OCI-LY3 (cell line): ENCODE measurements at regions not wholly inside any gene's neighbourhood (a gene's known extent, or its start where the extent isn't known, plus 50 kb on each side); places are given as distances from the start of the nearest gene placed in this dataset.

ENCODE experiments used
- H2AFZ ChIP-seq: fragments of 200-600, 300-600 bp; shearing (Covaris generic); 2 replicates; pipeline ENCODE4 v1.6.0; 2014; ENCODE audit warnings: antibody characterized with exemption, low read depth, low read length
- H3K27ac ChIP-seq: fragments of 200-600, 300-600 bp; sonication (generic); 2 replicates; pipeline ENCODE4 v1.5.1; 2014; ENCODE audit warnings: mild to moderate bottlenecking, low read length, moderate library complexity, mixed read lengths
- H3K27me3 ChIP-seq: fragments of 200-600, 300-600 bp; sonication (generic); 2 replicates; pipeline ENCODE4 v1.6.1; 2014; ENCODE audit warnings: low read depth, low read length, mixed read lengths
- H3K36me3 ChIP-seq: fragments of 200-600, 300-600 bp; sonication (generic); replicated peaks from 2 replicates; pipeline ENCODE3; 2014; ENCODE audit warnings: low read depth, low read length, mixed read lengths
- H3K4me1 ChIP-seq: fragments of 300-600, 200-600 bp; sonication (generic); 2 replicates; pipeline ENCODE4 v1.6.1; 2014; ENCODE audit warnings: low read length, mixed read lengths
- H3K4me2 ChIP-seq: fragments of 200-600, 300-600 bp; sonication (generic); 2 replicates; pipeline ENCODE4 v1.6.1; 2014; ENCODE audit warnings: low read length, mixed read lengths
- H3K4me3 ChIP-seq: fragments of 300-600, 200-600 bp; sonication (generic); 2 replicates; pipeline ENCODE4 v1.5.1; 2014; ENCODE audit warnings: antibody characterized with exemption, mild to moderate bottlenecking, low read length, moderate library complexity
- H3K79me2 ChIP-seq: fragments of 300-600, 200-600 bp; shearing (Covaris generic); 2 replicates; pipeline ENCODE4 v1.6.1; 2014; ENCODE audit warnings: mild to moderate bottlenecking, low read length, mixed read lengths
- H3K9ac ChIP-seq: fragments of 300-600, 200-600 bp; shearing (Covaris generic); 2 replicates; pipeline ENCODE4 v1.6.0; 2014; ENCODE audit warnings: mild to moderate bottlenecking, low read length, moderate library complexity
- H3K9me3 ChIP-seq: fragments of 200-600, 300-600 bp; shearing (Covaris generic); 2 replicates; pipeline ENCODE4 v1.6.1; 2014; ENCODE audit warnings: low read length, mixed read lengths; ENCODE audit not compliant: insufficient read depth
- H4K20me1 ChIP-seq: fragments of 200-600, 300-600 bp; sonication (generic); 2 replicates; pipeline ENCODE4 v1.6.1; 2016; ENCODE audit warnings: low read length, mixed read lengths; ENCODE audit not compliant: insufficient read depth
- CTCF ChIP-seq: fragments of 200-600, 300-600 bp; sonication (generic); IDR thresholded peaks from 2 replicates; pipeline ENCODE4 v1.5.1; 2014; ENCODE audit warnings: antibody characterized with exemption, low read length, low read depth
- EZH2phosphoT487 ChIP-seq: fragments of 200-600 bp; shearing (Covaris generic); IDR thresholded peaks from 2 replicates; pipeline ENCODE4 v1.6.1; 2018; ENCODE audit warnings: antibody characterized with exemption, mixed run types, low read depth

- H3K4me2 ChIP-seq, result no peak overlapping the region
- no peak overlapping the region for H3K27ac ChIP-seq
- no peak overlapping the region for H3K9ac ChIP-seq
- no peaks in the 10 kb centered on the region for H3K36me3 ChIP-seq
- TF ChIP-seq CTCF, result no peak
- TF ChIP-seq EZH2phosphoT487, result no peak
- peaks cover 4% of the 10 kb centered on the region; the same call in 1 of the 2 replicates for H3K4me1 ChIP-seq
- no peaks in the 10 kb centered on the region for H3K79me2 ChIP-seq
- no peaks in the 10 kb centered on the region for H4K20me1 ChIP-seq
- 0 out of 2 replicates have a peak, but pooled peaks cover 5% of the 10 kb centered on the region for H3K27me3 ChIP-seq
- no peak overlapping the region for H2AFZ ChIP-seq
- H3K9me3 ChIP-seq, result no peaks in the 10 kb centered on the region
- H3K4me3 ChIP-seq, result no peak overlapping the region
These were observed 169.7 kb upstream of the TBC1D5 start for GRCh38 chr3:17911986-17912760.

GRCh38 chr3:17910922-17911321 is 168.5 kb upstream of the TBC1D5 start:
- Histone ChIP-seq H3K9me3 (no peaks in the 10 kb centered on the region), H2AFZ (no peak overlapping the region), H3K4me2 (no peak overlapping the region), H3K36me3 (no peaks in the 10 kb centered on the region), H3K79me2 (no peaks in the 10 kb centered on the region), H3K27ac (no peak overlapping the region), H4K20me1 (no peaks in the 10 kb centered on the region), H3K4me1 (peaks cover 4% of the 10 kb centered on the region; the same call in 1 of the 2 replicates), H3K27me3 (0 out of 2 replicates have a peak, but pooled peaks cover under 1% of the 10 kb centered on the region), H3K9ac (no peak overlapping the region), H3K4me3 (no peak overlapping the region)
- TF ChIP-seq EZH2phosphoT487, result no peak
- no peak for TF ChIP-seq CTCF

GRCh38 chr3:17909714-17910113 is 167.3 kb upstream of the TBC1D5 start:
- Histone ChIP-seq H3K4me3 (no peak overlapping the region), H2AFZ (no peak overlapping the region), H3K79me2 (no peaks in the 10 kb centered on the region), H3K36me3 (no peaks in the 10 kb centered on the region), H3K9ac (no peak overlapping the region), H3K4me1 (peaks cover 4% of the 10 kb centered on the region; the same call in 1 of the 2 replicates), H3K27me3 (no peaks in the 10 kb centered on the region), H3K27ac (no peak overlapping the region), H4K20me1 (no peaks in the 10 kb centered on the region), H3K9me3 (no peaks in the 10 kb centered on the region), H3K4me2 (no peak overlapping the region)
- TF ChIP-seq EZH2phosphoT487 (no peak), CTCF (no peak)

- no peak for TF ChIP-seq CTCF
- TF ChIP-seq EZH2phosphoT487, result no peak
- H3K4me3 ChIP-seq, result no peak overlapping the region
- no peak overlapping the region for H3K4me2 ChIP-seq
- no peak overlapping the region for H3K9ac ChIP-seq
- H3K27ac ChIP-seq, result no peak overlapping the region
- no peaks in the 10 kb centered on the region for H3K36me3 ChIP-seq
- no peaks in the 10 kb centered on the region for H3K79me2 ChIP-seq
- no peaks in the 10 kb centered on the region for H3K9me3 ChIP-seq
- no peak overlapping the region for H2AFZ ChIP-seq
- no peaks in the 10 kb centered on the region for H4K20me1 ChIP-seq
- peaks cover 4% of the 10 kb centered on the region; the same call in 1 of the 2 replicates for H3K4me1 ChIP-seq
- H3K27me3 ChIP-seq, result no peaks in the 10 kb centered on the region
These were observed 166.2 kb upstream of the TBC1D5 start for GRCh38 chr3:17908399-17909191.
